LHCN-M2 (cell line): ENCODE measurements at regions not wholly inside any gene's neighbourhood (a gene's known extent, or its start where the extent isn't known, plus 50 kb on each side); places are given as distances from the start of the nearest gene placed in this dataset.

ENCODE experiments used
- DNase-seq: peaks from one replicate; pipeline ENCODE4 v3.0.0-alpha.2; 2012; ENCODE audit warnings: low read depth

- DNase-seq = no peak
Observed at GRCh38 chr14:53550776-53551175, 397.7 kb upstream of the DDHD1 start.

- DNase-seq = no peak
Observed at GRCh38 chr14:53549956-53550355, 396.8 kb upstream of the DDHD1 start.

- no peak for DNase-seq
Observed at GRCh38 chr14:53547593-53547992, 394.5 kb upstream of the DDHD1 start.

GRCh38 chr14:53545217-53545616, 392.1 kb upstream of the DDHD1 start:
- no peak for DNase-seq

- peak; percentile 64 for DNase-seq
Observed at GRCh38 chr14:53542732-53543131, 389.6 kb upstream of the DDHD1 start.

GRCh38 chr14:53541411-53541810, 388.3 kb upstream of the DDHD1 start:
- no peak for DNase-seq

- peak; percentile 68 for DNase-seq
Observed at GRCh38 chr14:53539489-53540126, 386.5 kb upstream of the DDHD1 start.

GRCh38 chr14:53538316-53538881, 385.3 kb upstream of the DDHD1 start:
- DNase-seq = no peak

GRCh38 chr14:53537422-53538315, 384.5 kb upstream of the DDHD1 start:
- no peak for DNase-seq

GRCh38 chr14:53536446-53536845, 383.3 kb upstream of the DDHD1 start:
- no peak for DNase-seq

GRCh38 chr14:53534841-53535240, 381.7 kb upstream of the DDHD1 start:
- DNase-seq = no peak

GRCh38 chr14:53533384-53533970, 380.4 kb upstream of the DDHD1 start:
- no peak for DNase-seq

GRCh38 chr14:53532853-53533252, 379.7 kb upstream of the DDHD1 start:
- DNase-seq = no peak

GRCh38 chr14:53531730-53532129, 378.6 kb upstream of the DDHD1 start:
- no peak for DNase-seq

GRCh38 chr14:53531156-53531555, 378.0 kb upstream of the DDHD1 start:
- DNase-seq = no peak

GRCh38 chr14:53529519-53529918, 376.4 kb upstream of the DDHD1 start:
- no peak for DNase-seq

- no peak for DNase-seq
Observed at GRCh38 chr14:53528185-53528671, 375.1 kb upstream of the DDHD1 start.

GRCh38 chr14:53526200-53526599, 373.1 kb upstream of the DDHD1 start:
- peak; percentile 26 for DNase-seq

GRCh38 chr14:53525608-53526007, 372.5 kb upstream of the DDHD1 start:
- no peak for DNase-seq

- DNase-seq = no peak
Observed at GRCh38 chr14:53524391-53524790, 371.3 kb upstream of the DDHD1 start.

- DNase-seq = no peak
Observed at GRCh38 chr14:53523226-53523625, 370.1 kb upstream of the DDHD1 start.
